ENCODE measurements at regions not wholly inside any gene's neighbourhood (a gene's known extent, or its start where the extent isn't known, plus 50 kb on each side); places are given as distances from the start of the nearest gene placed in this dataset.

GRCh38 chr5:27216367-27216950 is 178.1 kb upstream of the CDH9 start:
- H3K56ac ChIP-seq (replicated peaks; ENCODE audit: insufficient read length, low read depth, low read length), result no peak overlapping the region
- no peak overlapping the region for H4K91ac ChIP-seq (replicated peaks; ENCODE audit: insufficient read length, low read length)
- H3K27ac ChIP-seq (ENCODE audit: low read depth, low read length), result no peak overlapping the region
- no peak overlapping the region for H3K4me3 ChIP-seq (ENCODE audit: extremely low read depth in 1 of 4, insufficient read depth in 2 of 4, low read depth in 3 of 4, low read length in 4 of 4)
- no peak overlapping the region for H3K23ac ChIP-seq (ENCODE audit: insufficient read length)
- no peak overlapping the region for H2AFZ ChIP-seq (ENCODE audit: low read length)
- H4K5ac ChIP-seq (ENCODE audit: insufficient read length, low read depth, low read length), result no peak overlapping the region
- no peaks in the 10 kb centered on the region for H3K23me2 ChIP-seq (ENCODE audit: low read depth, low read length)
- no peaks in the 10 kb centered on the region for H4K20me1 ChIP-seq (replicated peaks in 1 of 2; ENCODE audit: control insufficient read depth in 1 of 2, insufficient read depth in 2 of 2, low read length in 2 of 2)
- WGBS, 2 experiments (ENCODE audit: extremely low coverage in 1 of 2, insufficient coverage in 1 of 2, insufficient read length in 1 of 2, insufficient replicate concordance in 2 of 2, low coverage in 1 of 2, low lambda C conversion rate in 2 of 2, missing lambda C conversion rate in 1 of 2), result 93% methylated on average over 3 of the region's 3 CpGs; no CpG with 5 or more reads in 1 of the 2 experiments
- no peaks in the 10 kb centered on the region for H3K36me3 ChIP-seq (ENCODE audit: control insufficient read depth in 2 of 4, insufficient read depth in 4 of 4, low read length in 3 of 4)
- no peak overlapping the region for H2BK5ac ChIP-seq (ENCODE audit: low read depth, low read length)
- H2BK20ac ChIP-seq (ENCODE audit: low read length), result no peak overlapping the region
- no peaks in the 10 kb centered on the region for H3K79me1 ChIP-seq (ENCODE audit: low read depth, low read length)
- no peaks in the 10 kb centered on the region for H3K27me3 ChIP-seq (replicated peaks in 1 of 4; ENCODE audit: control insufficient read depth in 3 of 4, extremely low read depth in 1 of 4, insufficient read depth in 3 of 4, low read length in 3 of 4)
- no peak for DNase-seq (ENCODE audit: low read depth in 1 of 2, low spot score in 2 of 2)
- no peaks in the 10 kb centered on the region for H3K4me1 ChIP-seq (replicated peaks in 1 of 4; ENCODE audit: control insufficient read depth in 3 of 4, insufficient read depth in 4 of 4, low read length in 3 of 4)
- no peak overlapping the region for H2BK12ac ChIP-seq (ENCODE audit: low read depth, low read length)
- H3K18ac ChIP-seq (ENCODE audit: extremely low read depth, low read length), result no peak overlapping the region
- no peak overlapping the region for H3K14ac ChIP-seq (ENCODE audit: insufficient read length)
- no peak overlapping the region for H2BK15ac ChIP-seq (ENCODE audit: low read length)
- no peak for FAIRE-seq
- no peak overlapping the region for H3K4ac ChIP-seq (replicated peaks; ENCODE audit: insufficient read length, low read depth, low read length)
- H3K4me2 ChIP-seq (ENCODE audit: insufficient read depth in 1 of 2, low read depth in 2 of 2, low read length in 2 of 2), result no peak overlapping the region
- H3K9ac ChIP-seq (replicated peaks in 1 of 4; ENCODE audit: extremely low read depth in 1 of 4, low read depth in 3 of 4, low read length in 3 of 4), result no peak overlapping the region
- no peak overlapping the region for H4K8ac ChIP-seq (ENCODE audit: extremely low read depth, insufficient read depth, low read length)
- ChIA-PET CTCF (ENCODE audit: partially characterized antibody) (interaction anchor here (0.8 kb wide), 1 partner anchor 32 kb away, joined by 3 read pairs; no protein-coding TSS in a partner anchor), POLR2A (ENCODE audit: partially characterized antibody) (interaction anchor here (0.6 kb wide), 1 partner anchor 224 kb away, joined by 3 read pairs; no protein-coding TSS in a partner anchor)
- H3K9me3 ChIP-seq (ENCODE audit: insufficient read depth in 2 of 2, low read depth in 1 of 2, low read length in 1 of 2), result no peaks in the 10 kb centered on the region; a peak in 1 of 4 replicates
- H2AK5ac ChIP-seq (ENCODE audit: low read depth, low read length), result no peak overlapping the region
- H2BK120ac ChIP-seq (replicated peaks; ENCODE audit: low read depth, low read length), result no peak overlapping the region
- no peaks in the 10 kb centered on the region for H3K79me2 ChIP-seq (ENCODE audit: control insufficient read depth in 1 of 2, insufficient read depth in 2 of 2, low read length in 2 of 2)
- TF ChIP-seq BACH1 (IDR thresholded peaks at IDR 0.05; ENCODE audit: low read length) (no peak), CTCF (IDR thresholded peaks at IDR 0.05; ENCODE audit: control extremely low read depth in 1 of 3, insufficient read depth in 1 of 3, low read depth in 1 of 3, low read length in 3 of 3) (no peak), RXRA (IDR thresholded peaks at IDR 0.05; ENCODE audit: insufficient read depth, low read depth, low read length) (no peak), SUZ12 (IDR thresholded peaks at IDR 0.05; ENCODE audit: low read length) (no peak), CHD2 (IDR thresholded peaks at IDR 0.05; ENCODE audit: low read length) (no peak), CHD1 (IDR thresholded peaks at IDR 0.05; ENCODE audit: low read depth, low read length) (no peak), RBBP5 (IDR thresholded peaks at IDR 0.05; ENCODE audit: borderline replicate concordance, low read depth, low read length) (no peak), FOSL1 (IDR thresholded peaks at IDR 0.05; ENCODE audit: insufficient read depth, low read depth, low read length) (no peak), ATF3 (IDR thresholded peaks at IDR 0.05; ENCODE audit: insufficient read depth, low read depth, low read length) (no peak)

All from H1 (cell line).